Jurkat, Clone E6-1 (cell line): ENCODE measurements at regions not wholly inside any gene's neighbourhood (a gene's known extent, or its start where the extent isn't known, plus 50 kb on each side); places are given as distances from the start of the nearest gene placed in this dataset.

Experiments
- DNase-seq: peaks from one replicate; pipeline ENCODE4 v3.0.0-alpha.2; 2011; ENCODE audit warnings: low read depth, low spot score
- H3K4me3 ChIP-seq: 2 replicates; pipeline ENCODE4 v1.5.1; 2011; ENCODE audit warnings: mild to moderate bottlenecking, low read length, control low read depth, moderate library complexity

GRCh38 chr2:221268631-221269030, 303.5 kb downstream of the EPHA4 start:
- H3K4me3 ChIP-seq: no peak overlapping the region
- DNase-seq: no peak

- no peak overlapping the region for H3K4me3 ChIP-seq
- DNase-seq: no peak
Observed at GRCh38 chr2:221270806-221271205, 301.3 kb downstream of the EPHA4 start.

- no peak for DNase-seq
Observed at GRCh38 chr2:221272729-221273128, 299.4 kb downstream of the EPHA4 start.

GRCh38 chr2:221276033-221276432, 296.1 kb downstream of the EPHA4 start:
- DNase-seq: no peak

More at GRCh38 chr2:221272729-221273128, 299.4 kb downstream of the EPHA4 start:
- no peak overlapping the region for H3K4me3 ChIP-seq

GRCh38 chr2:221276601-221277000, 295.5 kb downstream of the EPHA4 start:
- DNase-seq: no peak

More at GRCh38 chr2:221276033-221276432, 296.1 kb downstream of the EPHA4 start:
- no peak overlapping the region for H3K4me3 ChIP-seq

GRCh38 chr2:221282386-221282785, 289.7 kb downstream of the EPHA4 start:
- DNase-seq: no peak
- H3K4me3 ChIP-seq: no peak overlapping the region

More at GRCh38 chr2:221276601-221277000, 295.5 kb downstream of the EPHA4 start:
- H3K4me3 ChIP-seq: no peak overlapping the region

- no peak overlapping the region for H3K4me3 ChIP-seq
- DNase-seq: no peak
Observed at GRCh38 chr2:221283896-221284545, 288.1 kb downstream of the EPHA4 start.

- no peak overlapping the region for H3K4me3 ChIP-seq
- no peak for DNase-seq
Observed at GRCh38 chr2:221285148-221285547, 287.0 kb downstream of the EPHA4 start.

- no peak for DNase-seq
- no peak overlapping the region for H3K4me3 ChIP-seq
Observed at GRCh38 chr2:221286406-221286805, 285.7 kb downstream of the EPHA4 start.

GRCh38 chr2:221289389-221289788, 282.7 kb downstream of the EPHA4 start:
- DNase-seq: no peak
- no peak overlapping the region for H3K4me3 ChIP-seq

- no peak for DNase-seq
- H3K4me3 ChIP-seq: no peak overlapping the region
Observed at GRCh38 chr2:221289846-221290245, 282.3 kb downstream of the EPHA4 start.

GRCh38 chr2:221293949-221294742, 278.0 kb downstream of the EPHA4 start:
- no peak overlapping the region for H3K4me3 ChIP-seq
- DNase-seq: no peak

- no peak for DNase-seq
- H3K4me3 ChIP-seq: no peak overlapping the region
Observed at GRCh38 chr2:221304916-221305315, 267.2 kb downstream of the EPHA4 start.

GRCh38 chr2:221308507-221309066, 263.5 kb downstream of the EPHA4 start:
- no peak overlapping the region for H3K4me3 ChIP-seq
- DNase-seq: no peak

- H3K4me3 ChIP-seq: no peak overlapping the region
- DNase-seq: no peak
Observed at GRCh38 chr2:221309892-221310583, 262.1 kb downstream of the EPHA4 start.

GRCh38 chr2:221310730-221311129, 261.4 kb downstream of the EPHA4 start:
- DNase-seq: no peak

GRCh38 chr2:221312634-221313033, 259.5 kb downstream of the EPHA4 start:
- no peak for DNase-seq
- no peak overlapping the region for H3K4me3 ChIP-seq

More at GRCh38 chr2:221310730-221311129, 261.4 kb downstream of the EPHA4 start:
- no peak overlapping the region for H3K4me3 ChIP-seq

GRCh38 chr2:221314786-221315185, 257.3 kb downstream of the EPHA4 start:
- DNase-seq: no peak
- H3K4me3 ChIP-seq: no peak overlapping the region

- no peak for DNase-seq
- H3K4me3 ChIP-seq: no peak overlapping the region
Observed at GRCh38 chr2:221318376-221319130, 253.6 kb downstream of the EPHA4 start.
